ENCODE measurements at regions not wholly inside any gene's neighbourhood (a gene's known extent, or its start where the extent isn't known, plus 50 kb on each side); places are given as distances from the start of the nearest gene placed in this dataset.

- no peak for DNase-seq
These were observed 180.0 kb upstream of the NTM start for GRCh38 chr11:131190446-131190845.

DNA sequence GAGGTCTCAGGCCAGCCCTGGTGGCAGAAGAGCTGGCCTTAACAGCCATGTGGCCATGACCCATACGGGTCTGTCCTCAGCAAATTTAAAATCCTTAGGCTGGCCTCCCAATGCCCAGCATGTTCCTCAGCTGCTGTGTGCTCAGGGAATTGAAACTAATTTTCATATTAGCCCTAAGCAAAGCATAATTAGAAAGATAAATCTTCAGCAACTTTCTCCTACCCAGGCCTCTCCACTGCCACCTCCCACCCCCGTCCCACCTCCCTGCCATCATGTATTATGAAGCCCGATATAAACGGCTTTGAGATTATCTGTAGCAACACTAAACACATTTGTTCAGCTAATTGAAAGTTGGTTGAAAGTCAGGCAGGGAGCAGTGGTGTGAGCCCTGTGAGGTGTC, 178.8 kb upstream of the NTM start:
- DNase-seq, result no peak

DNA sequence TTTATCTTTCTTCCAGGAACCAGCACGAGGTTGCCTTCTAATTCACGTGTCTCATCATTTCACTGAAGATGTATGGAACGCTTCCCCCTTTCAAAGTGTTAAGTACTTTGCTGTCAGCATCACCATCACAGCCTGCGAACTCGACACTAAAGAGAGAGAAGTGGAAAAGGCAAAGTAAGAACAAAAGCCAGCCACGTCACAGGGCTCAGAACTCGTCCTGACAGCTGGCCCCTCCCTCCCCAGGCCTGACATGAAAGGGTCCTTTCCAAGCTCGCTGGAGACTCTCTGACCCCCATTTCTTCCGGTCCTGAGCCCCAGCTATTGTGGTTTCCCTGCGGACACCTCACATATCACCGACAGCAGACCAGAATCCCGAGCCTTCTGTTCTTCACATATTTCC, 177.8 kb upstream of the NTM start:
- no peak for DNase-seq

DNA sequence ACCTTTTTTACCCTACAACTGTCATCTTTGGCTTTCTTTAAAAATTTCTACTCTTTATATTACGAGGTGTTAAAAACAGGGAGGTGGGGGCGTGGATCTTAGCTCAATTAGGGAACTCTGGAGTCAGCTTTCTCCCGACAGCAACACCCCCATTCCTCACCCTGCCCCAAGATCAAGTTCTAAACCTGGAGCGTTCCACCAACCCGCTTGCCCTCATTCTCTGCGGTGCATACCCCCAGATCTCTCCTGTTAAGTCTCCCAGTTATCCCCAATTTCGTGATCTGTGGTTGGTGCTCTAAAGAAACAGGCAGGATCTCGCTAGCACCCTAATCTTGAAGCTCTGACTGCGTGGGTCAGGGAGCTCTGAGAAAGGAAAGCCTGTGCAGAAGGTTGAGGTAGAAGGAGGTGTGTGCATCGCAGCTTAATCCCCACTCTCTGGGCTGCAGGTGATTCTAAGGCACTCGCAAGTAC, 177.3 kb upstream of the NTM start:
- DNase-seq, result no peak

DNA sequence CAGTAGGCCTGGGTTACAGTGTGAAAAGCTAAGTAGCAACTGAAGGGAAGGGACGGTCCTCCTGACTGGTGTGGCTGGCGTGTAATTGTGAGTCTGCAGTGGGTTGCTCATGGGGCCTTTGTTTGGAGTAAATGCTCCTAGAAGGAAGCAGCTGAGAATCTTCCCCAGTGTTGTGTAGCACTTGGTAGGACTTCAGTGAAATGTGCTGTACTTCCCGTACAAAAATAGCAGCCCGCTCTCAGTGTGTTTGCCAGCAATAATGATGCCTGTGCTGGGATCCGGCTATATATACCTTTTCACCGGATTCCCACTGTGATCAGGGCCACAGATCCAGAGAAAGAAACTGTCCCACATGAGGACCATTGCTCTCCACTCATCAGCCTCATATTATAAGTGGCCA, 175.7 kb upstream of the NTM start:
- DNase-seq, result no peak

DNA sequence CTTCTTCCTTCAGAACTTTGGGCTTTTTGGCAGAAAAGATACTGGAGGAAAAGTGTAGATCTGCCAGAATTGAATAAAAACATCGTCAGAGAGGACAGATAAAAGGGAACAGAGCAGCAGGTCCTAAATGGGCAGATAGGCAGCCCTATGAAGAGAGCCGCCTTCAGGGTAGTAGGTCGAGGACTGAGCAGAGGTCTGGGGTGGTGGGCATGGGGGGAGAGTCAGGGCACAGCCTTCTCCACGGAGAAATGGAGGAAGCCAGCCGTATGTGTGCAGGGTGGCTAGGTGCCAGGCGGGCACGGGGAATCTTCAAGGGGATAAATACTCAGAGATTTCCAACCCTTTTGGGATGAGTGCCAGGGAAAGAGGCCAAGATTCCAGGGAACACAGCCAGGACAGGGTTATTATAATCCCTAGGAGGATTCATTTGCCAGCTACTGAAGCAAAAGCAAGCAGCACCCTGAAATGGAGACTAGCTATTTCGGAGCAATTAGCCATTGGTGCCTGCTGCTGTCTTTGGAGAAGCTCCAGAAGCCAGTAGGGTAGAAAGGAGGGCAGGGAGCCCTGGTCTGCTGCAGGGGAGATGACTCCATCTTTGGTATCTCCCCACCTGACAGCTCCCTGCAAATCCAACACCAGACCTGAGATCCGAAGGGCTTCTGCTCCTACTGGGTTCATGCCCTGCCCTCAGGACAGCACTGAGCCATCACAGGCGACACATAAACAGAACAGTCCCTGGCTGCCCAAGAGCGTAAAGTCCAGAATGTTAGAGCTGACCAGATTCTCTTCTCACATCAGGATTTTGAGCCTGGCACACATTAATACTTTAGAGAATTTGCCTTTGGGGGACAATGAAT, 174.5 kb upstream of the NTM start:
- peak in 29 of 56 donors; percentile 3 to 84 (median 22) for DNase-seq

DNA sequence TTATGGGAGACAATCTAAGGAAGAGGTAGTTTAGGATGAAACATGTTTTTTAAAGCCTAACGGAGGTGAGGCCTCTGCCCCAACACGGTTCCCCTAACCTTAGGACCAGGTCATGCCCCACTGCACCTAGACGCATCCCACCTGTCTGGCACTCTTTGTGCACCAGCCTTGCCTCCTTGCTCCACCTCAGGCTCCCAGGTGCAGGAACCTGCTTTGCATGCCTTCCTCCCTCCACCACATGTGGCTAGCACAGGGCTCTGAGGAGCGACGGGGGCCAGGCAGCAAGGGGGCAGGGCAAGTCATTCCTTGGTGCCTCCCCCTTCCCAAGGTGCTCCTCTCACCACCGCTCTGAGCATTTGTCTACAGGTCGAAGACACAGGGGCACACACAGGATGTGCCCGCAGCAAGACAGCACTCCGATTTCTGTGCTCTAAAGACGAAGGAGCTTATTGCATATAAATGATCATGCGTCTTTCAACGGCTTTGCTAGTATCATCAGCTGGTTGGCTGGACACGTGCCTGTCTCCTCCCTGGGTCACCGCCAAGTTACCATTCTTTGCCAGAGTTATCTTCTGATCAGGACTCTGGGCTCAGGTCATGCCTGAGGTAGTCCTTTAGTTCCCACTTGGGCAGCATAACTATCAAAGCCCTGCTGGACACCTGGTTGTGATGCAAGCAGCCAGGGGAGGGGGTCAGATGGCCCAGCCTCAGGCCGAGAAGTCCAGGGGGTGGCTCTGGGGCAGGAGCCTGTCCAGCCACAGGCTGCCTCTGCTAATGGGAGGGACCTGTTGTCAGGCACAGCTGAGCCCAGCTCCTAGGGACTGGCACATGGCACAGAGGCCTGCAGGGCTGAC, 172.0 kb upstream of the NTM start:
- no peak for DNase-seq

- no peak for DNase-seq
These were observed 171.5 kb upstream of the NTM start for GRCh38 chr11:131199015-131199280.

DNA sequence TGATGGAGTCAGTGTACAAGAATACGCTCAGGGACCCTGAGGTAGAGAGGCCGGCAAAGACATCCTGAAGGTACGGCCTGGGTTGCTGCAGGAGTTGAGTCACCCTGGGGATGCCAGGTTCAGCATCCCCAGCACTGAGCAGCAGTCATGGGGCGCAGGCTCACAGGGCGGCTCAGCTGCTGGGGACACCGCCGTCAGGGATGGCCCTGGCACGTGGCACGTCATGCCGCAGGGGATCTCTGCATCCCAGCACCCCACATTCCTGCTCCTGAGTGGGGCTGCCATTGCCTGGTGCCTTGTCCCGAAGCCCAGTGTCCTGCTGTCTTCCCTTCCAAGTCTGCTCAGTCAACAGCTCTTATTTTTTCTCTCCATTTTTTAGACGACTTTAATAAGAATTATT, 168.7 kb upstream of the NTM start:
- no peak for DNase-seq

GRCh38 chr11:131203040-131203439, 167.4 kb upstream of the NTM start:
- no peak for DNase-seq

- no peak for DNase-seq
These were observed 166.1 kb upstream of the NTM start for GRCh38 chr11:131204282-131204681.

GRCh38 chr11:131204765-131205380, 165.5 kb upstream of the NTM start:
- no peak for DNase-seq

- no peak for DNase-seq
These were observed 163.7 kb upstream of the NTM start for GRCh38 chr11:131206671-131207070.

GRCh38 chr11:131207901-131208300, 162.5 kb upstream of the NTM start:
- peak in 4 of 56 donors; percentile 3 to 24 (median 21) for DNase-seq

- DNase-seq, result peak in 1 of 56 donors; percentile 1
These were observed 152.8 kb upstream of the NTM start for GRCh38 chr11:131217313-131218310.

DNA sequence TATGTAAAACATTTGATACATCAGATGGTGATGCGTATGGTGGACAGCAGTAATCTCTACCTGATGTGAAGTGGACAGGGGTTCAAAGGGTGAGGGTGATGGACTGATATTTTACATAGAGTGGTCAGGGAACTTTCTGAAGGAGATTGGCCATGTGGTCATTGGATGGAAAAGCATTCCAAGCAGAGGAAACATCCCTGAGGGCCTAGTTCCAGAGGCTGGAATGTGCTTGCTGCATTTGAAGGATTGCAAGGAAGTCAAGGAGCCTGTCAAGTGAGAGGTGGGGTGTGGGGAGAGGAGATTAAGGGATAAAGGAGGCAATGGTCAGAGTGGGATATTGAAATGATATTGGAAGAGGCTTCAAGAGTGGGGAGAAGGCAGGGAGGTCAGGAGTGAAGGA, 151.9 kb upstream of the NTM start:
- no peak for DNase-seq

- DNase-seq, result no peak
These were observed 150.8 kb upstream of the NTM start for GRCh38 chr11:131219646-131220045.

- DNase-seq, result no peak
These were observed 147.0 kb upstream of the NTM start for GRCh38 chr11:131223198-131223991.

DNA sequence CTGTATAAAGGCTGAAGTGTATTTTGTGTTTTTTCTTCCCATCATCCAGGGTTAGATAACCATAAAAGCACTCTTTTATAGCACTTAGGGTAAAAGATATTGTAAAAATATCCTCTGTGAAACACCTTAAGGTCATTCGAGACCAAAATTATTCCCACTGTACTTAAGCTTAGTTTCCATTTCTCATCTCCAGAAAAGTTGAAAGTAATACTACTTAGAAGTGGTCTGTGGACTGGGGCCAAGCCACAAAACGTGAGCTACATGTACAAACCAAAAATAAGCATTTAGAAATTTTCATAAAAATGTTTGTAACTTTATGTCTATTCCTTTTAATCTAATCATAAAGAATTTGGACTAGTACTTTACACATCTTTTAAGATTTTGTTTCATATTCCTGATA, 142.0 kb upstream of the NTM start:
- no peak for DNase-seq

GRCh38 chr11:131229221-131229620, 141.2 kb upstream of the NTM start:
- peak in 5 of 56 donors; percentile 5 to 26 (median 11) for DNase-seq

Measured in amygdala (tissue), 56 donors.